HG02970 (cell line): ENCODE measurements at regions not wholly inside any gene's neighbourhood (a gene's known extent, or its start where the extent isn't known, plus 50 kb on each side); places are given as distances from the start of the nearest gene placed in this dataset.

Experiments used
- ATAC-seq: cut with Tn5 transposase; IDR thresholded peaks from one replicate; pipeline ENCODE4 v1.9.1; 2021; ENCODE audit warnings: mild to moderate bottlenecking, moderate library complexity, moderate number of reproducible peaks; ENCODE audit not compliant: unreplicated experiment, low FRiP score

DNA sequence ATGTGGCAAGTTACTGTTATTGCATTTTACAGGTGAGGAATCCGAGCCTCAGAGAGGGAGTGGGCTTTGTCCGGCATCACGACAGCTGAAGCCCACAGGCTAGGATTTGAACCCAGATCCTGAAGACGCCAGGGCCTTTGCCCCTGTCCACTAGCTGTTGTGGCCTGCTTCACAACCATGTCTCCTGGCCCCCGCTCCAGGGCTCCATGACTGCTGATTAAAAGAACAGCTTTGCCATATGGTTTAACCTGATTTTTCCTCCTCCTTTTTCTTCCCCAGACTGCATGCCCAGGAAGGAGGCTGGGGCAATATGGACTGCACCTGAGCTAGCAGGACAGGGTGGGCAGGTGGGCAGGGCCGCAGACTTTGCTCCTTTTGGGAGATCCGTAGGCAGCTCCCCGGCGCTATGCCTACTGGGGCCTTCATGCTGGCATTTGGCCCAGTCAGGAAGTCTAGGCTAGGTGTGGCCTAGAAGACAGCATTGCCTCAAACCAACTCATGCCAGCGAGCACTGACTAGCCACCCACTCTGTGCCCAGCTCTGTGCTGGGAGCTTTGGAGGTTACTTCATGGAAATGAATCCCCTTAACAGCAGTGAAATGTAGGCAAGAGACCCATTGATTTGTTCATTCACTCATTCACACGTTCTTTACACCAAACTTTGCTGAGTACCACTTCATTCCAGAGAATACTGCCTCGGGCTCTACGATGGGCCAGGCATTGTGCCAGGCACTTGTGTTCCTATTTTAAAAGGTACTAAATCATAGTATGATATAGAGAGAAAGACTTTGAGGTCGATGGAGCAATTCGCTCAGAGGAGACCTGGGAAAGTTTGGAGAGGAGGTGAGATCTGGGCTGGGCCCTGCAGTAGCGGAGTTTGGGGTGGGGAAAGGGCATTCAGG is 94.3 kb upstream of the CPEB4 start:
- no peak for ATAC-seq

DNA sequence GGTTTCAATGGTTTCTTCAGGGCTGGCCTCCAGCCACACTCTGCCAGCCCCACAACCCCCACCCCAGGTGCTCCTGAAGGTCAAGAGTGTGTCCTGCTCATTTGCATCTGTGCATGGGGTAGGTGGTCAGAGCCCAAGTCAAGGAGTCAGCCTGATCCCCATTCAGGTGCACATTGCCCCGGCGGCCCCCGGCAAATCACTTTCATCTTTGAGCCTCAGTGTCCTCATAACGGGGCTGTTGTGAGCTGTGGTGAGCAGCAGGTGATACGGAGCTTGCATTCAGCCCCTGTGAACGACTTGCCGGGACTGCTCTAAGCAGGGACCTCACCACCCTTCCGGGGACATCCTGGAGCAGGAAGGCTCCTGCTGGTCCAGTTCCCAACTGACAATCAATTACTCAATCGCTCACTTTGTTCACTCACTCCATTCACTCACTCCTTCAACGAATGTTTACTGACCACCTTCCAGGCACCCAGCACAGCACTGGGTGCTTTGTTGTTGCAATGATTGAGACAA is 93.2 kb upstream of the CPEB4 start:
- ATAC-seq, result no peak

GRCh38 chr5:173795601-173796000 is 92.5 kb upstream of the CPEB4 start:
- ATAC-seq, result no peak

- ATAC-seq, result no peak
These were observed 91.2 kb upstream of the CPEB4 start for GRCh38 chr5:173796721-173797495.

DNA sequence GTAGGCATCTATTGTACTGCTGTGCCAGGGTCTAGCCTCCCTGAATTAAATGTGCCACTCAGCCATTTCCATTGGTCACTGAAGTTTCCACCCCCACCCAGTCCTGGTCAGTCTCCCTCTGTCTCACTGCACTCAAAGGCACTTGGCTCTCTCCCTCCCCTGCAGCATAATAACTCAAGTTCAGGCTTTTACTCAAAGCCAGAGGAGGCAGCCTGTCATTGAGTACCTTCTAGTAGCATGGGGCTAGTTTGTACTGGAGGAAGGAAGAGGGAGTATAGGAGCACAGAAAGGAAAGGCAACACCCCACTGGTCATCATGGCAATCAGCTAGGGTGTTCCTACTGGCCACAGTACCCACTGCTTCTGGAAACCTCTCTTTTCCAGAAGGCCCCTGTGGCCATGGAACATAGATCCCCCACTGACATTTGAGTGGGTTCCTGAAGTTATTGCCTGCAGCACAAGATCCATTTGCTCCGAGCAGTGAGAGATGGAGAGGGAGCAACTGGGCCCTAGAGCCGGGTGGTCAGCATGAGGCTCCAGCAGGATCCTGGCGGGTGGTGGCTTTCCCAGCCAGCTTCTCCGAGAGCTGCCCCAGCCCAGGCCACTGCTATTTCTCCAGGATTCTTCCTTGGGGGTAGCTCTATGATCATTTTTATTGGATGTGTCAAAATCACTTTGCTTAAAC is 89.9 kb upstream of the CPEB4 start:
- ATAC-seq, result no peak

GRCh38 chr5:173800340-173800739 is 87.8 kb upstream of the CPEB4 start:
- no peak for ATAC-seq

DNA sequence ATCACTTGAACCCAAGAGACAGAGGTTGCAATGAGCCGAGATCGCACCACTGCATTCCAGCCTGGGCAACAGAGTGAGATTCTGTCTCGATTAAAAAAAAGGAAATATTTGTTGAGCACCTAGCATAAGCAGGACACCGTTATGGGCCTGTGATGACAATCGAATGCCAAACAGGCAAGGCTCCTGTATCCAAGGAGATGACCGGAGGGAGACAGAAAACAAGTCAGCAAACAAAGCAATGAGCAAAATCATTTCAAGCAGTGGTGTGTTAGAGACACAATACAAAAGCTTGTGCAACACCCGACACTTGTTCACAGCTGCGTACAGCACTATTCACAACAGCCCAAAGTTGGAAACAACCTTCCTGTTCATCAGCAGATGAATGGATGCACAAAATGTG is 87.1 kb upstream of the CPEB4 start:
- ATAC-seq, result no peak

- ATAC-seq, result no peak
These were observed 85.4 kb upstream of the CPEB4 start for GRCh38 chr5:173802670-173803165.

DNA sequence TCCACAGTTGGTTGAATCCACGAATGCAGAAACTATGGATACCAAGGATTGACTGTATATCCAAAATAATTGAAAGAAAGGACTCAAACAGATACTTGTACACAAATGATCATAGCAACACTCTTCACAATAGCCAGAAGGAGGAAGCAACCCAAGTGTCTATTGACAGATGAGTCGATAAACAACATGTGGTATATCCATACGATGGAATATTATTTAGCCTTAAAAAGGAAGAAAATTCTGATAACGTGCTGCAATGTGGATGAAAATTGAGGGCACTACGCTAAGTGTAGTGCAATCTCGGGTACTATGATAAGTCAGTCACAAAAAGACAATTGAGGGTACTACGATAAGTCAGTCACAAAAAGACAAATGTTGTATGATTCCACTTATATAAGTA is 83.6 kb upstream of the CPEB4 start:
- no peak for ATAC-seq

DNA sequence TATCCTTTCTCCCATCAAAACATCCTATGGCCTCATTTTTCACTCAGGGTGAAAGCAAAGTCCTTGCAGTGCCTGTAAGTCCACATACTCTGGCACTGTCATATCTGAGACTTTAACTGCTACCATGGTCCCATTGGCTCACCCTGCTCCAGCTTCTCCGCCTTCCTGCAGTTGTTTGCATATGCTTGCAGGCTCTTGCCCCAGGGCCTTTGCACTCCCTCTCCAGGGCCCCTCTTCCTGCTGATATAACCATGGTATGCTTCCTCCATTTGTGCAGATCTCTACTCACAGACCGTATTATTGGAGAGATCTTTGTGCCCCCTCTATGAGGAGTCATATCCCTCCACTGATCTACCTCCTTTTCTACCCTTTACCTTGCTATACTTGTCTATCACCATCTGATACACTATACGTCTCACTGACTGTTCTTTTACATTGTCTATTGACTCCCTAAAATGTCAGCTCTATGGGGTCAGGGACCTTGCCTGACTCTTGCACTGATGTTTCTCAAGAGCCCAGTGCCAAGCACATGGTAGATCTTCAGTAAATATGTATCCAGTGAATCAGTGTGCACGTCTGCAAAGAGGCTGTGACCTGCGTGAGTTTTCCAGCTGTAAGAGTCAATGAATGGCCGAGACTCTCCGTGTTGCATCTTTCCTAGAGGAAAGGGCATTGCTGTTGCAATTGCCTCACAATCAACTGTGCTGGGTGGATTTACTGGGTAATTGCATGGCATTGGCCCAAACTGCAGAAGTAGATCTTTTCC is 81.7 kb upstream of the CPEB4 start:
- ATAC-seq, result no peak

GRCh38 chr5:173807181-173807655 is 80.9 kb upstream of the CPEB4 start:
- no peak for ATAC-seq

GRCh38 chr5:173808079-173808808 is 79.9 kb upstream of the CPEB4 start:
- no peak for ATAC-seq

DNA sequence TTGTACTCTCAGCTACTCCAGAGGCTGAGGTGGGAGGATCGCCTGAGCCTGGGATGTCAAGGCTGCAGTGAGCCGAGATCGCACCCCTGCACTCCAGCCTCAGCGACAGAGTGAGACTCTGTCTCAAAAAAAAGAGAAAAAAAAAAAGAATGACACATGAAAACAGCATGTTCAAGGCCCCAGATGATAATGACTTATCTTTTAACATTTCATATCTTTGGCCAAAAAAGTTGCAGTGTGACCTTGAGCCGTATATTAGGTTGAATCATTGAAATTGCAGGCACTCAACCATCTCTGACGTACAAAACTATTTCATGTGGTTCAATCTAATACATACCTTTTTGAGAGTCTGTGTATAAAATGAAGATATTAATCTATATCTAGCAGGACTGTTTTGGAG is 79.1 kb upstream of the CPEB4 start:
- no peak for ATAC-seq

- no peak for ATAC-seq
These were observed 75.2 kb upstream of the CPEB4 start for GRCh38 chr5:173812811-173813550.

DNA sequence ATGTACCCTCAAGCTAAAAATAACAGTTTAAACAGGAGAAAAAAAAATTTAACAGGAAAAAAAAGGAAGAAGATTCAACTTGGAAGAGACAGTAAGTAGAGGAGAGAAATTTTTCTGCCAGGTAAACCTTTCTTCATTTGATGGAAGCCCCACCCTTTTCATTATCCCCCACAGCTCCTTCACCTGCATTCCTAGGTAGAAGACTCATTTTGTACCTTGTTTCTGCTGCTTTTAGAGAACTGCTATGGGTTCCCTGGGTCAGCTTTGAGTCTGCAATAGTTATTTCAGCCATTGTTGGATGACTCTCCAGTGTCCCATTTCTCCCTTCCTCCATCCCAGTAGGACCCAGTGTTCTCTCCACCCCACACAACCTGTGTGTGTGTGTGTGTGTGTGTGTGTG is 74.1 kb upstream of the CPEB4 start:
- ATAC-seq, result no peak

GRCh38 chr5:173815571-173815970 is 72.6 kb upstream of the CPEB4 start:
- ATAC-seq, result no peak

DNA sequence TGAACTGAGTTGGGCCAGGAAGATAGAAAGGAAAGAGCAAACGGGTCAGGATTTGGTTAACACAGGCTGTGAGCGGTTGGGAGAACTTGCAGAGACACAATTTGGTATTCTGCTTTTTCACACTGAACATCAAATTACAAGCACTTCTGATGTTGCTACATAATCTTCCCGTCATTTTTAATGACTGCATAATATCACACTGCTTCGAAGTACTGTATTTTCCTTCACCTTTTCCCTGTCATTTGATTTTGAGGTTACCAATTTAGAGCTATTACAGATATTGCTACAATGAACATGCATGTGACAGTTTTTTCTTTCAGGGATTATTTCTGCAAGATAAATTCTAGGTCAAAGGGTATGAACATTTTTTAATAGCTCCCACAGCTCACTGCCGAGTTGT is 71.4 kb upstream of the CPEB4 start:
- no peak for ATAC-seq

- no peak for ATAC-seq
These were observed 70.6 kb upstream of the CPEB4 start for GRCh38 chr5:173817561-173817960.

DNA sequence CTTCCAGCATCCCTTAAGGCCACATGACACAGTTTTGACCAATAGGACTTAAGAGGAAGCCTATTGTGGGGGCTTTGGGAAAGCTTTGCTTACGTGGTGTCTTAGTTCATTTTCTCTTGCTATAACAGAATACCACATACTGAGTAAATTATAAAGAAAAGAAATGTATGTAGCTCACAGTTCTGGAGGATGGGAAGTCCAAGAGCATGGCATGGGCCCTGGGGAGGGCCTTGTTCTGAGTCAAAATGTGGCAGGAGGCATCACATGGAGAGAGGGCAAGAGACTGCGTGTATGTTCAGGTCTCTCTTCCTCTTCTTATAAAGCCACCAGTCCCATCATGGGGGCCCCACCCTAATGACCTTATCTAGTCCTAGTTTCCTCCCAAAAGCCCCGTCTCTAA is 68.6 kb upstream of the CPEB4 start:
- no peak for ATAC-seq
